Right atrium auricular region (tissue), 2 donors: ENCODE measurements at regions not wholly inside any gene's neighbourhood (a gene's known extent, or its start where the extent isn't known, plus 50 kb on each side); places are given as distances from the start of the nearest gene placed in this dataset.

Experiments used
- DNase-seq: peaks from one replicate; pipeline ENCODE4 v3.0.0-alpha.2; 2019; ENCODE audit warnings: low spot score
- H3K27ac ChIP-seq, 2 donors: fragments of 200-600 bp; sonication (generic); 1 replicate in 1 of 2; 2 replicates in 1 of 2; pipeline ENCODE4 v1.5.1; 2016 to 2019
- H3K27me3 ChIP-seq, 2 donors: fragments of 200-600 bp; sonication (generic); one replicate each; pipeline versions ENCODE4 v1.5.1 to v1.6.0; 2017 to 2019
- H3K36me3 ChIP-seq: fragments of 200-600 bp; sonication (generic); one replicate; pipeline ENCODE4 v1.5.1; 2016
- H3K4me1 ChIP-seq, 2 donors: fragments of 200-600 bp; sonication (generic); one replicate each; pipeline versions ENCODE4 v1.5.1 to v1.6.0; 2017 to 2019
- H3K4me3 ChIP-seq, 2 donors: fragments of 200-600 bp; sonication (generic); 1 replicate in 1 of 2; 2 replicates in 1 of 2; pipeline ENCODE4 v1.5.1; 2017 to 2019; ENCODE audit warnings: mild to moderate bottlenecking in 1 of 2, moderate library complexity in 1 of 2
- H3K9me3 ChIP-seq, 2 donors: fragments of 200-600 bp; sonication (generic); one replicate each; pipeline ENCODE4 v1.5.1; 2019
- CTCF ChIP-seq, 2 donors: fragments of 200-600 bp; sonication (generic); IDR thresholded peaks; one replicate each; pipeline ENCODE4 v1.5.1; 2019; ENCODE audit warnings: antibody characterized with exemption in 2 of 2

- no peaks in the 10 kb centered on the region for H3K27me3 ChIP-seq
- H3K27ac ChIP-seq, result no peak overlapping the region
- no peak for TF ChIP-seq CTCF (IDR thresholded peaks at IDR 0.05)
- no peak for DNase-seq
- no peaks in the 10 kb centered on the region for H3K9me3 ChIP-seq
- no peak overlapping the region for H3K4me3 ChIP-seq
- no peaks in the 10 kb centered on the region for H3K36me3 ChIP-seq
- H3K4me1 ChIP-seq, result peaks cover 0 to 8% of the 10 kb centered on the region in 2 donors
Measured at GRCh38 chr3:106425916-106426315, 557.1 kb upstream of the CBLB start.

GRCh38 chr3:106428565-106428994 is 559.8 kb upstream of the CBLB start:
- Histone ChIP-seq H3K4me3 (no peak overlapping the region), H3K27me3 (no peaks in the 10 kb centered on the region), H3K36me3 (no peaks in the 10 kb centered on the region), H3K27ac (peak overlapping the region in 1 of 2 donors; percentile 40), H3K4me1 (peaks cover 0 to 8% of the 10 kb centered on the region in 2 donors), H3K9me3 (no peaks in the 10 kb centered on the region)
- peak; percentile 74 for DNase-seq
- no peak for TF ChIP-seq CTCF (IDR thresholded peaks at IDR 0.05)

GRCh38 chr3:106431721-106432120 is 562.9 kb upstream of the CBLB start:
- Histone ChIP-seq H3K4me1 (no peaks in the 10 kb centered on the region), H3K9me3 (no peaks in the 10 kb centered on the region), H3K36me3 (no peaks in the 10 kb centered on the region), H3K27ac (no peak overlapping the region), H3K4me3 (no peak overlapping the region), H3K27me3 (no peaks in the 10 kb centered on the region)
- DNase-seq, result no peak
- no peak for TF ChIP-seq CTCF (IDR thresholded peaks at IDR 0.05)

GRCh38 chr3:106435899-106436453 is 567.2 kb upstream of the CBLB start:
- H3K27me3 ChIP-seq, result no peaks in the 10 kb centered on the region

GRCh38 chr3:106438887-106439286 is 570.1 kb upstream of the CBLB start:
- TF ChIP-seq CTCF (IDR thresholded peaks at IDR 0.05), result no peak
- Histone ChIP-seq H3K27ac (no peak overlapping the region), H3K4me3 (no peak overlapping the region), H3K27me3 (no peaks in the 10 kb centered on the region), H3K4me1 (no peaks in the 10 kb centered on the region), H3K36me3 (no peaks in the 10 kb centered on the region), H3K9me3 (no peaks in the 10 kb centered on the region)
- DNase-seq, result no peak

More at GRCh38 chr3:106435899-106436453, 567.2 kb upstream of the CBLB start:
- H3K27ac ChIP-seq, result no peak overlapping the region
- no peaks in the 10 kb centered on the region for H3K9me3 ChIP-seq
- H3K36me3 ChIP-seq, result no peaks in the 10 kb centered on the region
- no peak overlapping the region for H3K4me3 ChIP-seq
- no peaks in the 10 kb centered on the region for H3K4me1 ChIP-seq
- no peak for TF ChIP-seq CTCF (IDR thresholded peaks at IDR 0.05)
- DNase-seq, result no peak

GRCh38 chr3:106440672-106441071 is 571.9 kb upstream of the CBLB start:
- Histone ChIP-seq H3K9me3 (no peaks in the 10 kb centered on the region), H3K4me1 (no peaks in the 10 kb centered on the region), H3K36me3 (no peaks in the 10 kb centered on the region), H3K27me3 (no peaks in the 10 kb centered on the region), H3K4me3 (no peak overlapping the region), H3K27ac (no peak overlapping the region)
- DNase-seq, result no peak
- no peak for TF ChIP-seq CTCF (IDR thresholded peaks at IDR 0.05)
